ENCODE measurements at regions not wholly inside any gene's neighbourhood (a gene's known extent, or its start where the extent isn't known, plus 50 kb on each side); places are given as distances from the start of the nearest gene placed in this dataset.

- DNase-seq, result no peak
Observed at GRCh38 chr6:95244751-95245150, 332.6 kb upstream of the MANEA start.

GRCh38 chr6:95248499-95248898 is 328.8 kb upstream of the MANEA start:
- DNase-seq, result no peak

GRCh38 chr6:95249175-95249574 is 328.2 kb upstream of the MANEA start:
- DNase-seq, result no peak

- DNase-seq, result no peak
Observed at GRCh38 chr6:95249661-95250060, 327.7 kb upstream of the MANEA start.

GRCh38 chr6:95263840-95264239 is 313.5 kb upstream of the MANEA start:
- no peak for DNase-seq

GRCh38 chr6:95266537-95267258 is 310.6 kb upstream of the MANEA start:
- no peak for DNase-seq

- DNase-seq, result no peak
Observed at GRCh38 chr6:95274686-95275235, 302.6 kb upstream of the MANEA start.

- DNase-seq, result no peak
Observed at GRCh38 chr6:95279616-95280015, 297.7 kb upstream of the MANEA start.

- DNase-seq, result no peak
Observed at GRCh38 chr6:95280686-95281273, 296.6 kb upstream of the MANEA start.

GRCh38 chr6:95285881-95286280 is 291.5 kb upstream of the MANEA start:
- DNase-seq, result no peak

- DNase-seq, result peak; percentile 22
Observed at GRCh38 chr6:95286874-95287273, 290.5 kb upstream of the MANEA start.

- DNase-seq, result no peak
Observed at GRCh38 chr6:95288251-95288650, 289.1 kb upstream of the MANEA start.

GRCh38 chr6:95292011-95292410 is 285.3 kb upstream of the MANEA start:
- DNase-seq, result no peak

GRCh38 chr6:95293257-95293656 is 284.1 kb upstream of the MANEA start:
- no peak for DNase-seq

- no peak for DNase-seq
Observed at GRCh38 chr6:95294043-95294442, 283.3 kb upstream of the MANEA start.

GRCh38 chr6:95309545-95309944 is 267.8 kb upstream of the MANEA start:
- no peak for DNase-seq

- no peak for DNase-seq
Observed at GRCh38 chr6:95318137-95318536, 259.2 kb upstream of the MANEA start.

- DNase-seq, result no peak
Observed at GRCh38 chr6:95321126-95321525, 256.2 kb upstream of the MANEA start.

GRCh38 chr6:95325916-95326315 is 251.4 kb upstream of the MANEA start:
- DNase-seq, result no peak

GRCh38 chr6:95328231-95328630 is 249.1 kb upstream of the MANEA start:
- DNase-seq, result no peak

- no peak for DNase-seq
Observed at GRCh38 chr6:95352064-95352795, 225.1 kb upstream of the MANEA start.

GRCh38 chr6:95354551-95354950 is 222.8 kb upstream of the MANEA start:
- DNase-seq, result no peak

- DNase-seq, result no peak
Observed at GRCh38 chr6:95357380-95358020, 219.8 kb upstream of the MANEA start.

Measured in RPMI8226 (cell line).